B cell (primary cell): ENCODE measurements at regions not wholly inside any gene's neighbourhood (a gene's known extent, or its start where the extent isn't known, plus 50 kb on each side); places are given as distances from the start of the nearest gene placed in this dataset.

Source experiments
- ATAC-seq: fragments of 200-7000 bp; cut with Tn5 transposase; one replicate; pipeline ENCODE4 v1.10.0; 2021; ENCODE audit warnings: low read depth, mild to moderate bottlenecking, moderate number of reproducible peaks, moderate library complexity
- CTCF ChIA-PET: fragments of 350-600 bp; sonication (Branson Sonifier 250); formaldehyde crosslinking; loops from one replicate; lab custom pipeline; 2021; ENCODE audit warnings: antibody characterized with exemption, inconsistent platforms; lab: Charles Lee
- POLR2A ChIA-PET: fragments of 350-600 bp; sonication (Branson Sonifier 250); formaldehyde crosslinking; loops from one replicate; lab custom pipeline; 2021; ENCODE audit warnings: antibody characterized with exemption; lab: Charles Lee
- DNase-seq: peaks from one replicate; pipeline ENCODE4 v3.0.0; 2013
- H2AFZ ChIP-seq: 2 replicates; pipeline ENCODE4 v1.6.1; 2012; ENCODE audit warnings: mild to moderate bottlenecking, low read depth, low read length; ENCODE audit not compliant: insufficient read depth, poor library complexity, severe bottlenecking
- H3K27ac ChIP-seq, 2 donors: 1 replicate in 1 of 2; 2 replicates in 1 of 2; pipeline ENCODE4 v1.5.1; 2012 to 2013; ENCODE audit warnings: low read length in 2 of 2, mild to moderate bottlenecking in 2 of 2, moderate library complexity in 1 of 2
- H3K27me3 ChIP-seq, 4 experiments: fragments of 200-600 bp in 1 of 4; sonication (generic) in 1 of 4; replicated peaks in 1 of 4; 1 replicate in 2 of 4; 2 replicates in 2 of 4; pipeline versions ENCODE4 v1.6.1 to v1.7.0; 2013 to 2016; ENCODE audit warnings: low read length in 3 of 4, mild to moderate bottlenecking in 2 of 4, mixed read lengths in 1 of 4, moderate library complexity in 1 of 4; ENCODE audit not compliant: insufficient read depth in 4 of 4, control insufficient read depth in 3 of 4; ENCODE audit errors: control extremely low read depth in 1 of 4
- H3K36me3 ChIP-seq, 2 experiments: replicated peaks in 1 of 2; 1 replicate in 1 of 2; 2 replicates in 1 of 2; pipeline versions ENCODE4 v1.6.1 to v1.7.1; 2013; ENCODE audit warnings: low read length in 1 of 2; ENCODE audit not compliant: insufficient read depth in 2 of 2, control insufficient read depth in 1 of 2; ENCODE audit errors: control extremely low read depth in 1 of 2, extremely low read depth in 1 of 2
- H3K4me1 ChIP-seq, 2 donors: fragments of 200-600 bp in 1 of 2; sonication (generic) in 1 of 2; 1 replicate in 1 of 2; 2 replicates in 1 of 2; pipeline versions ENCODE4 v1.5.1 to v1.6.1; 2013 to 2017; ENCODE audit warnings: low read length in 2 of 2; ENCODE audit not compliant: control insufficient read depth in 2 of 2, insufficient read depth in 2 of 2
- H3K4me2 ChIP-seq: replicated peaks from 2 replicates; pipeline ENCODE3; 2012; ENCODE audit warnings: mild to moderate bottlenecking, low read depth, low read length; ENCODE audit not compliant: poor library complexity, severe bottlenecking
- H3K4me3 ChIP-seq, 5 experiments: fragments of 200-600 bp in 1 of 5; sonication (generic) in 1 of 5; 1 replicate in 3 of 5; 2 replicates in 2 of 5; pipeline versions ENCODE4 v1.5.1 to v1.7.0; 2011 to 2016; ENCODE audit warnings: low read length in 4 of 5, mild to moderate bottlenecking in 4 of 5, low read depth in 2 of 5, control low read depth in 1 of 5, moderate library complexity in 1 of 5; ENCODE audit not compliant: insufficient read depth in 1 of 5; ENCODE audit errors: control extremely low read depth in 1 of 5, extremely low read depth in 1 of 5
- H3K79me2 ChIP-seq: fragments of 200-600 bp; sonication (generic); one replicate; pipeline ENCODE4 v1.6.0; 2016; ENCODE audit warnings: low read length; ENCODE audit not compliant: control insufficient read depth, insufficient read depth
- H3K9ac ChIP-seq: fragments of 200-600 bp; sonication (generic); 2 replicates; pipeline ENCODE4 v1.6.1; 2017; ENCODE audit warnings: mild to moderate bottlenecking, low read length, moderate library complexity
- H3K9me3 ChIP-seq, 3 donors: one replicate each; pipeline versions ENCODE4 v1.6.1 to v1.7.1; 2013; ENCODE audit warnings: low read length in 2 of 3; ENCODE audit not compliant: control insufficient read depth in 2 of 3, insufficient read depth in 1 of 3; ENCODE audit errors: control extremely low read depth in 1 of 3
- H4K20me1 ChIP-seq: 2 replicates; pipeline ENCODE4 v1.6.0; 2012; ENCODE audit warnings: mild to moderate bottlenecking, low read length; ENCODE audit not compliant: insufficient read depth, control insufficient read depth, poor library complexity, severe bottlenecking
- H3K27ac Mint-ChIP-seq: one replicate; pipeline ENCODE4 v1.8.0; 2021; ENCODE audit warnings: mixed read lengths
- H3K27me3 Mint-ChIP-seq: one replicate; pipeline ENCODE4 v1.8.0; 2021; ENCODE audit warnings: mixed read lengths
- H3K4me1 Mint-ChIP-seq: one replicate; pipeline ENCODE4 v1.8.0; 2021; ENCODE audit warnings: mixed read lengths
- H3K4me3 Mint-ChIP-seq: one replicate; pipeline ENCODE4 v1.8.0; 2021; ENCODE audit warnings: mixed read lengths
- H3K9me3 Mint-ChIP-seq: one replicate; pipeline ENCODE4 v1.8.0; 2022; ENCODE audit warnings: mixed read lengths; ENCODE audit not compliant: insufficient read depth
- CTCF ChIP-seq: fragments of 200-600 bp; IDR thresholded peaks from one replicate; pipeline ENCODE4 v1.8.0; 2022; ENCODE audit warnings: antibody characterized with exemption, mild to moderate bottlenecking
- EZH2 ChIP-seq: IDR thresholded peaks from 2 replicates; pipeline ENCODE4 v1.6.1; 2012; ENCODE audit warnings: borderline replicate concordance, low read depth, mild to moderate bottlenecking, moderate library complexity, low read length; ENCODE audit not compliant: insufficient read depth, poor library complexity, severe bottlenecking
- WGBS: methylation state at CpG from one replicate; pipeline ENCODE4 v1.1.5; 2013; ENCODE audit warnings: missing lambda C conversion rate; ENCODE audit not compliant: insufficient coverage; 5-methylcytosine and 5-hydroxymethylcytosine counted together
- intact Hi-C: fragments of 100-400 bp; cut with micrococcal nuclease; formaldehyde crosslinking; loops from one replicate; pipeline ENCODE4 v1.10.0; 2022

GRCh38 chr13:72399351-72399750, 328.1 kb downstream of the MZT1 start:
- TF ChIP-seq EZH2 = no peak
- TF ChIP-seq CTCF = no peak
- ATAC-seq = no peak

GRCh38 chr13:72397265-72397664, 330.2 kb downstream of the MZT1 start:
- H3K4me3 ChIP-seq = no peak overlapping the region
- H3K9me3 ChIP-seq = no peaks in the 10 kb centered on the region
- no peak for ATAC-seq
- no peak overlapping the region for H3K27ac Mint-ChIP-seq
- H3K4me3 Mint-ChIP-seq = no peak overlapping the region
- H3K27me3 Mint-ChIP-seq = no peaks in the 10 kb centered on the region
- TF ChIP-seq CTCF (no peak), EZH2 (no peak)
- H3K9me3 Mint-ChIP-seq = peaks cover 5% of the 10 kb centered on the region
- H3K27ac ChIP-seq = no peak overlapping the region
- no peaks in the 10 kb centered on the region for H3K36me3 ChIP-seq
- no peaks in the 10 kb centered on the region for H4K20me1 ChIP-seq
- no peaks in the 10 kb centered on the region for H3K4me1 Mint-ChIP-seq
- no peaks in the 10 kb centered on the region for H3K27me3 ChIP-seq
- H3K4me2 ChIP-seq = no peak overlapping the region
- H3K4me1 ChIP-seq = no peaks in the 10 kb centered on the region
- no peak for DNase-seq
- no peak overlapping the region for H3K9ac ChIP-seq
- ChIA-PET CTCF (no interaction called here), POLR2A (no interaction called here)
- H3K79me2 ChIP-seq = no peaks in the 10 kb centered on the region
- intact Hi-C loops = no loop called here
- no peak overlapping the region for H2AFZ ChIP-seq
- no CpG with 5 or more reads among the region's 1 CpG for WGBS

More at GRCh38 chr13:72399351-72399750, 328.1 kb downstream of the MZT1 start:
- Histone ChIP-seq H3K4me3 (no peak overlapping the region), H3K27me3 (no peaks in the 10 kb centered on the region), H3K27ac (no peak overlapping the region), H3K4me1 (no peaks in the 10 kb centered on the region), H3K79me2 (no peaks in the 10 kb centered on the region), H4K20me1 (no peaks in the 10 kb centered on the region), H3K4me2 (no peak overlapping the region), H3K9me3 (no peaks in the 10 kb centered on the region), H3K9ac (no peak overlapping the region), H2AFZ (no peak overlapping the region), H3K36me3 (no peaks in the 10 kb centered on the region)
- no CpG with 5 or more reads among the region's 4 CpGs for WGBS
- Mint-ChIP-seq H3K27me3 (no peaks in the 10 kb centered on the region), H3K9me3 (peaks cover 5% of the 10 kb centered on the region), H3K27ac (no peak overlapping the region), H3K4me1 (no peaks in the 10 kb centered on the region), H3K4me3 (no peak overlapping the region)
- intact Hi-C loops = no loop called here
- ChIA-PET CTCF (no interaction called here), POLR2A (no interaction called here)
- DNase-seq = no peak
